Naive thymus-derived CD4-positive, alpha-beta T cell (primary cell): ENCODE measurements at regions not wholly inside any gene's neighbourhood (a gene's known extent, or its start where the extent isn't known, plus 50 kb on each side); places are given as distances from the start of the nearest gene placed in this dataset.
"Not testable (repeated sequence)": the region's sequence is repeated elsewhere in the genome, so short reads cannot be mapped to it uniquely, and the experiment has no call there.

Source experiments
- ATAC-seq: fragments of 150-1000 bp; cut with Tn5 transposase; 2 replicates; pipeline ENCODE4 v1.10.0; 2021; ENCODE audit warnings: mild to moderate bottlenecking, moderate library complexity
- CTCF ChIA-PET: fragments of 350-600 bp; sonication (Branson Sonifier 250); formaldehyde crosslinking; loops from one replicate; lab custom pipeline; 2021; ENCODE audit warnings: antibody characterized with exemption; lab: Charles Lee
- POLR2A ChIA-PET: fragments of 350-600 bp; sonication (Branson Sonifier 250); formaldehyde crosslinking; loops from one replicate; lab custom pipeline; 2021; ENCODE audit warnings: antibody characterized with exemption, inconsistent platforms; lab: Charles Lee
- DNase-seq, 9 donors: peaks; one replicate each; pipeline versions ENCODE4 v3.0.0 to v3.0.0-alpha.2; 2020 to 2022; ENCODE audit warnings: mixed read lengths in 1 of 9
- H3K27ac ChIP-seq: one replicate; pipeline ENCODE4 v1.7.0; 2013; ENCODE audit warnings: mild to moderate bottlenecking, low read depth, low read length, moderate library complexity
- H3K27me3 ChIP-seq, 2 donors: one replicate each; pipeline ENCODE4 v1.7.0; 2013; ENCODE audit warnings: low read length in 2 of 2, mild to moderate bottlenecking in 2 of 2, moderate library complexity in 2 of 2; ENCODE audit not compliant: control insufficient read depth in 2 of 2, insufficient read depth in 2 of 2
- H3K36me3 ChIP-seq, 3 experiments: 1 replicate in 2 of 3; 2 replicates in 1 of 3; pipeline ENCODE4 v1.7.0; 2013; ENCODE audit warnings: low read length in 3 of 3, mild to moderate bottlenecking in 3 of 3, moderate library complexity in 1 of 3; ENCODE audit not compliant: insufficient read depth in 3 of 3, control insufficient read depth in 2 of 3
- H3K4me1 ChIP-seq, 2 donors: one replicate each; pipeline ENCODE4 v1.7.0; 2013; ENCODE audit warnings: low read length in 2 of 2, mild to moderate bottlenecking in 2 of 2, moderate library complexity in 1 of 2; ENCODE audit not compliant: control insufficient read depth in 2 of 2, insufficient read depth in 2 of 2
- H3K4me3 ChIP-seq: 2 replicates; pipeline ENCODE4 v1.7.0; 2013; ENCODE audit warnings: mild to moderate bottlenecking, low read length
- H3K9me3 ChIP-seq, 3 experiments: 1 replicate in 2 of 3; 2 replicates in 1 of 3; pipeline ENCODE4 v1.7.0; 2013; ENCODE audit warnings: low read length in 3 of 3; ENCODE audit not compliant: control insufficient read depth in 2 of 3
- H3K27ac Mint-ChIP-seq, 9 donors: one replicate each; pipeline ENCODE4 v1.8.0; 2020 to 2022; ENCODE audit warnings: mixed read lengths in 9 of 9, mild to moderate bottlenecking in 8 of 9, moderate library complexity in 5 of 9, inconsistent platforms in 2 of 9
- H3K27me3 Mint-ChIP-seq, 5 donors: one replicate each; pipeline ENCODE4 v1.8.0; 2021 to 2022; ENCODE audit warnings: mixed read lengths in 5 of 5, mild to moderate bottlenecking in 1 of 5
- H3K36me3 Mint-ChIP-seq, 5 donors: one replicate each; pipeline ENCODE4 v1.8.0; 2020 to 2022; ENCODE audit warnings: mixed read lengths in 5 of 5, mild to moderate bottlenecking in 3 of 5, inconsistent platforms in 1 of 5
- H3K4me1 Mint-ChIP-seq, 7 donors: one replicate each; pipeline ENCODE4 v1.8.0; 2020 to 2022; ENCODE audit warnings: mixed read lengths in 7 of 7, mild to moderate bottlenecking in 3 of 7, inconsistent platforms in 1 of 7
- H3K4me3 Mint-ChIP-seq, 10 donors: one replicate each; pipeline ENCODE4 v1.8.0; 2020 to 2022; ENCODE audit warnings: mild to moderate bottlenecking in 10 of 10, mixed read lengths in 10 of 10, moderate library complexity in 6 of 10, inconsistent platforms in 2 of 10
- H3K9me3 Mint-ChIP-seq, 11 donors: one replicate each; pipeline ENCODE4 v1.8.0; 2020 to 2022; ENCODE audit warnings: mixed read lengths in 11 of 11, mild to moderate bottlenecking in 4 of 11, inconsistent platforms in 1 of 11, moderate library complexity in 1 of 11
- intact Hi-C, 2 donors: fragments of 100-400 bp; cut with micrococcal nuclease; formaldehyde crosslinking; loops; one replicate each; pipeline ENCODE4 v1.15.1; 2023

DNA sequence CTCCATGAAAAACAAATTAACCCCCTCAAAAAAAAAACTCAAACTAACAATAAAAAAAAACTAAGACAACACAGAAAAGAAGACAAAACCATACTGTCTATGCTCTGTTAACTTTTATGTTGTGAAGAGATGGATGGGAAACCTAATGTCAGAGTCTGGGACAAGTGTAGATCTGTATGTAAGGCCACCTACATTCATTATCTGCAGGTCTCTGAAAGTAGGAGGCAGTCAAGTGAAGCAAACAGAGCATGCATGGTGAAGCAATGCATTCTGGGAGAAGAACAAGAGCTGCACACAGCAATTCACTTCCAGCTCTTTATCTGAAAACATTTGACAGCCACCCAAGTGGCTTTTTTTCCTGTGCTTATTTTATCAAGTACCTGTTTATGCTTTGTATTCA lies 452.0 kb downstream of the EPHA7 start:
- H3K36me3 Mint-ChIP-seq, result no peaks in the 10 kb centered on the region
- no peaks in the 10 kb centered on the region for H3K4me1 ChIP-seq
- ChIA-PET CTCF (no interaction called here), POLR2A (no interaction called here)
- intact Hi-C loops, result no loop called here
- H3K27me3 ChIP-seq, result no peaks in the 10 kb centered on the region
- peaks cover 0 to 7% (median 0%) of the 10 kb centered on the region in 11 donors for H3K9me3 Mint-ChIP-seq
- H3K4me3 ChIP-seq, result no peak overlapping the region
- no peaks in the 10 kb centered on the region for H3K4me1 Mint-ChIP-seq
- DNase-seq (no peak), ATAC-seq (no peak)
- H3K27ac Mint-ChIP-seq, result no peak overlapping the region
- no peaks in the 10 kb centered on the region for H3K27me3 Mint-ChIP-seq
- no peaks in the 10 kb centered on the region for H3K36me3 ChIP-seq
- no peak overlapping the region for H3K27ac ChIP-seq
- no peaks in the 10 kb centered on the region for H3K9me3 ChIP-seq
- H3K4me3 Mint-ChIP-seq, result no peak overlapping the region

DNA sequence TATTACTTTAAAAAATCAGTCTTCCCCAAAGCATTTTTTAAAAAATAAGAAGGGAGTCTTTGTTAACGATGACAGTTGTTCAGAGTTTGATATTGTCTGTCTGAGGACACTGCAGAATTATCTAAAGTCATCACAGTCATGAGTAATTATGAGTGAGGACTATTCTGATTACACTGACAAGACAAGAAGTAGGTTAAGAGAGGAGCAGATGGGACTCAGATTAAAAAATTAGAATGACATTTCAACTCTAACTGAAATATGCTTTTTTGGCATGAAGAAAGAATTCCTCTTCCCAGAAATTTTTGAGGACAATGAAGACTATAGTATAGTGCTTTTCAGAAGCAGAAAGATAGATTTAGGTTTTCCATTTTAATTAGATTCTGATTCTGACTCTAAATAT lies 456.5 kb downstream of the EPHA7 start:
- no peaks in the 10 kb centered on the region for H3K27me3 Mint-ChIP-seq
- Histone ChIP-seq H3K4me3 (no peak overlapping the region), H3K9me3 (no peaks in the 10 kb centered on the region), H3K27me3 (no peaks in the 10 kb centered on the region), H3K4me1 (no peaks in the 10 kb centered on the region), H3K36me3 (no peaks in the 10 kb centered on the region), H3K27ac (no peak overlapping the region)
- POLR2A ChIA-PET, result no interaction called here
- DNase-seq (no peak), ATAC-seq (no peak)
- H3K27ac Mint-ChIP-seq, result no peak overlapping the region
- no peaks in the 10 kb centered on the region for H3K36me3 Mint-ChIP-seq
- H3K9me3 Mint-ChIP-seq, result peaks cover 0 to 24% (median 6%) of the 10 kb centered on the region in 11 donors
- H3K4me3 Mint-ChIP-seq, result no peak overlapping the region
- H3K4me1 Mint-ChIP-seq, result no peaks in the 10 kb centered on the region
- CTCF ChIA-PET, result no interaction called here
- intact Hi-C loops, result no loop called here

DNA sequence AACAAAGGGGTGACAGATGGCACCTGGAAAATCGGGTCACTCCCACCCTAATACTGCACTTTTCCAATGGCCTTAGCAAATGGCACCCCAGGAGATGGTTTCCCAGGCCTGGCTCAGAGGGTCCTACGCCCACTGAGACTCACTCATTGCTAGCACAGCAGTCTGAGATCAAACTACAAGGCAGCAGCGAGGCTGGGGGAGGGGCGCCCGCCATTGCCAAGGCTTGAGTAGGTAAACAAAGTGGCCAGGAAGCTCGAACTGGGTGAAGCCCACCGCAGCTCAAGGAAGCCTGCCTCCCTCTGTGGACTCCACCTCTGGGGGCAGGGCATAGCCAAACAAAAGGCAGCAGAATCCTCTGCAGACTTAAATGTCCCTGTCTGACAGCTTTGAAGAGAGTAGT lies 467.2 kb downstream of the EPHA7 start:
- intact Hi-C loops, H3K36me3 Mint-ChIP-seq, H3K27ac ChIP-seq, H3K4me1 Mint-ChIP-seq, H3K27ac Mint-ChIP-seq, POLR2A ChIA-PET, H3K4me3 ChIP-seq, ATAC-seq, H3K4me3 Mint-ChIP-seq, H3K9me3 ChIP-seq, DNase-seq, H3K36me3 ChIP-seq, H3K4me1 ChIP-seq, CTCF ChIA-PET, H3K27me3 ChIP-seq, H3K27me3 Mint-ChIP-seq: not testable (repeated sequence)
- peaks cover 0 to 25% (median 6%) of the 10 kb centered on the region in 11 donors for H3K9me3 Mint-ChIP-seq

DNA sequence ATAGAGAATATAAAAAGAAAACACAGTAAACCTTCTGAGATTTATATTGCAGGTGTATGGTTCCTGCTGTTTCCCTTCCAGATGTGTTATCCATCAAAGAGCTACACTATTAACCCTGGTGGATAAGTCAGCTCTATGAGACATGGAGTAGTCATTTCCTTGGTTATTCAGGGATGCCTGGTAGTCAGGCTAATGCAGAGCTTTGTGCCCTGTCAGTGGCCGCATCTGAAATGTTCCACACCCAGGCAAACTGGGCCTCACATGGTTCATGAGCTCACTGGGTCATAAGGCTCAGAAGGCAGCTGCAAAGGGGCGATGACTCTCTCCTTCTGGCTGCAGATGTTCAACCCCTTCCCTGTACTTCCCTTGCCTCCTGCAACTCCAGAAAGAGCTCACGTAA lies 473.6 kb downstream of the EPHA7 start:
- no peaks in the 10 kb centered on the region for H3K36me3 Mint-ChIP-seq
- CTCF ChIA-PET, result no interaction called here
- POLR2A ChIA-PET, result no interaction called here
- intact Hi-C loops, result no loop called here
- H3K4me3 Mint-ChIP-seq, result no peak overlapping the region
- H3K27ac Mint-ChIP-seq, result no peak overlapping the region
- no peaks in the 10 kb centered on the region for H3K27me3 Mint-ChIP-seq
- Histone ChIP-seq H3K27me3 (no peaks in the 10 kb centered on the region), H3K27ac (no peak overlapping the region), H3K9me3 (no peaks in the 10 kb centered on the region), H3K4me1 (no peaks in the 10 kb centered on the region), H3K4me3 (no peak overlapping the region), H3K36me3 (no peaks in the 10 kb centered on the region)
- no peaks in the 10 kb centered on the region for H3K4me1 Mint-ChIP-seq
- peaks cover 0 to 15% (median 5%) of the 10 kb centered on the region in 11 donors for H3K9me3 Mint-ChIP-seq
- no peak for ATAC-seq
- DNase-seq, result no peak

DNA sequence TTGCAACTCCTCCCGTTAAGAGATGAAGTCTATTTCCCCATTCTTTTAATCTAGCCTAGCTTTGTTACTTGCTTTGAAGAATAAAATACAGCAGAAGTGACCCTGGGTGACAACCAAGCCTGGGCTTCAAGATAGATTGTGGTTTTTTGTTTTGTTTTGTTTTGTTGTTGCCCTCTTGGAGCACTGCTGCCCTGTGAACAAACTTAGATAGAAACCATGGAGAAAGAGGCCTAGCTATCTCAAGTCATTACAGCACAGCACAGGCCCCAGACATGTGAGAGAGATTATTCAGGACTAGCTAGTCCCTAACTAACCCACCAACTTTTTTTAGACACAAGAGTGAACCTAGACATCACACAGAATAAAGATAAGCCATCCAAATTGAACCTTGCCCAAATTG lies 475.2 kb downstream of the EPHA7 start:
- intact Hi-C loops, result no loop called here
- Mint-ChIP-seq H3K27ac (no peak overlapping the region), H3K27me3 (no peaks in the 10 kb centered on the region), H3K9me3 (peaks cover 0 to 15% (median 0%) of the 10 kb centered on the region in 11 donors), H3K4me3 (no peak overlapping the region), H3K4me1 (no peaks in the 10 kb centered on the region), H3K36me3 (no peaks in the 10 kb centered on the region)
- H3K9me3 ChIP-seq, result no peaks in the 10 kb centered on the region
- H3K27ac ChIP-seq, result no peak overlapping the region
- ChIA-PET CTCF (no interaction called here), POLR2A (no interaction called here)
- H3K4me3 ChIP-seq, result no peak overlapping the region
- ATAC-seq, result no peak
- no peaks in the 10 kb centered on the region for H3K36me3 ChIP-seq
- no peaks in the 10 kb centered on the region for H3K27me3 ChIP-seq
- H3K4me1 ChIP-seq, result no peaks in the 10 kb centered on the region
- no peak for DNase-seq

DNA sequence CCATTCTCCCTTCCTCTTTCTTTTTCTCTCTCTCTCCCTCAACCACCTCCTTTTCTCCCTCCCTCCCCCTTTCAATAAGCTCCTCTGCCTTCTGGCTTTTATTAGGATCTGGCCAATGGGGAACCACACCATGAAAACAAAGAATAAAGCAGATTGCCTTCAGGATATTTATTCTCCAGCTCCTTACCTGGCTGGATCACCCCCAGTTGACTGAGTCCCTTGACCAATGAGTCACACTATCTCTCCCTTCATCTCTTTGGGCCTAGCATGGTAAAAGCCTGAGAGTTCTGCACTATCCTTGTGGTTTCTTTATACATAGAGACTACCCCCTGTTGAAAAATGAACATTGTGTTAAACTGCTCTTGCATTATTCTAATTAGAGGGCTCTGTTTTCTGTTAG lies 476.8 kb downstream of the EPHA7 start:
- Histone ChIP-seq H3K27me3 (no peaks in the 10 kb centered on the region), H3K4me3 (no peak overlapping the region), H3K9me3 (no peaks in the 10 kb centered on the region), H3K4me1 (no peaks in the 10 kb centered on the region), H3K27ac (no peak overlapping the region), H3K36me3 (no peaks in the 10 kb centered on the region)
- Mint-ChIP-seq H3K4me1 (no peaks in the 10 kb centered on the region), H3K36me3 (no peaks in the 10 kb centered on the region), H3K4me3 (peak overlapping the region in 1 of 10 donors; percentile 31), H3K27ac (no peak overlapping the region), H3K27me3 (no peaks in the 10 kb centered on the region), H3K9me3 (peaks cover 0 to 15% (median 0%) of the 10 kb centered on the region in 11 donors)
- ChIA-PET CTCF (no interaction called here), POLR2A (no interaction called here)
- ATAC-seq (no peak), DNase-seq (no peak)
- intact Hi-C loops, result no loop called here

DNA sequence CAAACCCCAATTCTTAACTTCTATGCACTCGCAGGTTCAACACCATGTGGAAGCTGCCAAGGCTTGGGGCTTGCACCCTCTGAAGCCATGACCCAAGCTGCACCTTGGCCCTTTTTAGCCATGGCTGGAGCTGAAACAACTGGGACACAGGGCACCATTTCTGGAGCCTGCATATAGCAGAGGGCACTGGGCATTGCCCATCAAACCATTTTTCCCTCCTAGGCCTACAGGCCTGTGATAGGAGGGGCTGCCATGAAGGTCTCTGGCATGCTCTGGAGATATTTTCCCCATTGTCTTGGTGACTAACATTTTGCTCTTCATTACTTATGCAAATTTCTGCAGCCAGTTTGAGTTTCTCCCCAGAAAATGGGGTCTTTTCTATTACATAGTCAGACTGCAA lies 484.7 kb downstream of the EPHA7 start:
- Histone ChIP-seq H3K36me3 (no peaks in the 10 kb centered on the region), H3K27ac (no peak overlapping the region), H3K4me1 (no peaks in the 10 kb centered on the region), H3K9me3 (no peaks in the 10 kb centered on the region), H3K27me3 (no peaks in the 10 kb centered on the region), H3K4me3 (no peak overlapping the region)
- POLR2A ChIA-PET, result no interaction called here
- DNase-seq, result no peak
- H3K4me3 Mint-ChIP-seq, result no peak overlapping the region
- peaks cover 0 to 16% (median 9%) of the 10 kb centered on the region in 11 donors for H3K9me3 Mint-ChIP-seq
- no peaks in the 10 kb centered on the region for H3K36me3 Mint-ChIP-seq
- H3K4me1 Mint-ChIP-seq, result no peaks in the 10 kb centered on the region
- H3K27me3 Mint-ChIP-seq, result no peaks in the 10 kb centered on the region
- intact Hi-C loops, result no loop called here
- no peak overlapping the region for H3K27ac Mint-ChIP-seq
- no peak for ATAC-seq
- CTCF ChIA-PET, result no interaction called here
